Stomach (tissue), 8 donors: ENCODE measurements at regions not wholly inside any gene's neighbourhood (a gene's known extent, or its start where the extent isn't known, plus 50 kb on each side); places are given as distances from the start of the nearest gene placed in this dataset.

Source experiments
- DNase-seq, 2 donors: peaks; one replicate each; pipeline versions ENCODE4 v3.0.0 to v3.0.0-alpha.2; 2013 to 2019
- H3K27ac ChIP-seq, 5 donors: fragments of 200-600 bp in 4 of 5; sonication (generic) in 4 of 5; one replicate each; pipeline ENCODE4 v1.5.1; 2013 to 2019; ENCODE audit warnings: mild to moderate bottlenecking in 1 of 5, moderate library complexity in 1 of 5
- H3K27me3 ChIP-seq, 3 donors: fragments of 200-600 bp; sonication (generic); one replicate each; pipeline ENCODE4 v1.5.1; 2017 to 2019; ENCODE audit warnings: mixed run types in 1 of 3
- H3K36me3 ChIP-seq, 4 donors: fragments of 200-600 bp; sonication (generic); 1 replicate in 3 of 4; 2 replicates in 1 of 4; pipeline ENCODE4 v1.5.1; 2016 to 2019
- H3K4me1 ChIP-seq, 4 donors: fragments of 200-600 bp; sonication (generic); one replicate each; pipeline ENCODE4 v1.5.1; 2016 to 2019
- H3K4me3 ChIP-seq, 4 donors: fragments of 200-600 bp; sonication (generic) in 3 of 4; one replicate each; pipeline ENCODE4 v1.5.1; 2016 to 2019; ENCODE audit warnings: mild to moderate bottlenecking in 1 of 4
- H3K9me3 ChIP-seq, 4 donors: fragments of 200-600 bp; sonication (generic); one replicate each; pipeline ENCODE4 v1.5.1; 2016 to 2019
- CTCF ChIP-seq, 7 experiments: fragments of 450-650 bp in 4 of 7; fragments of 200-600 bp in 3 of 7; sonication (generic) in 3 of 7; IDR thresholded peaks; one replicate each; pipeline ENCODE4 v1.5.1; 2016 to 2019; ENCODE audit warnings: antibody characterized with exemption in 7 of 7, control low read depth in 2 of 7, mild to moderate bottlenecking in 1 of 7
- EP300 ChIP-seq: sonication (generic); formaldehyde crosslinking; IDR thresholded peaks from one replicate; pipeline ENCODE4 v1.6.1; 2017; ENCODE audit warnings: antibody characterized with exemption
- POLR2A ChIP-seq, 4 donors: fragments of 450-650 bp; IDR thresholded peaks; one replicate each; pipeline ENCODE4 v1.6.1; 2016; ENCODE audit warnings: antibody characterized with exemption in 4 of 4, control low read depth in 2 of 4, mild to moderate bottlenecking in 1 of 4, moderate library complexity in 1 of 4
- POLR2AphosphoS5 ChIP-seq, 3 donors: sonication (generic); formaldehyde crosslinking; IDR thresholded peaks; one replicate each; pipeline ENCODE4 v1.6.1; 2016; ENCODE audit warnings: antibody characterized with exemption in 3 of 3
- WGBS, 5 donors: extraction: QIAGEN DNeasy Blood & Tissue Kit in 3 of 5; methylation state at CpG; one replicate each; pipeline versions ENCODE4 v1.1.5 to v1.1.7; 2013 to 2018; 5-methylcytosine and 5-hydroxymethylcytosine counted together
- intact Hi-C: fragments of 100-400 bp; cut with DNase I; formaldehyde crosslinking; loops from one replicate; pipeline ENCODE4 v1.15.1; 2023; ENCODE audit warnings: low total_unique reads
- donor health status: healthy with polysubstance abuse.
- donor health status: Bipolar disorder and iron deficiency.
- donor health status: healthy.

DNA sequence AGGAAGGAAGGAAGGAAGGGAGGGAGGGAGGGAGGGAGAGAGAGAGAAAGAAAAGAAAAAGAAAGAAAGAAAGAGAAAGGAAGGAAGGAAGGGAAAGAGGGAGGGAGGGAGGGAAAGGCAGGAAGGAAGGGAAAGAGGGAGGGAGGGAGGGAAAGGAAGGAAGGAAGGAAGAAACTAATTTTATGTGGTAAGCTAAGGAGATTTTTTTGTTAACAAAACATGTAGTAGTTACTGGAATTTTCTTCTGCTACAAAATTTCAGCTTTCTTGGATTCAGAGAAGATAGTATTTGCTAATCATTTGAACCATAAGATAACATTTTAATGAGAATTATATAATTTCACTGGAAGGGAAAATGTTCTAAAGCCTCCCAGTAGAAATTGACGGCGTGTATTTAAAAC, 437.8 kb upstream of the DCN start:
- no peak overlapping the region for H3K27ac ChIP-seq
- H3K27me3 ChIP-seq: no peaks in the 10 kb centered on the region
- no peak overlapping the region for H3K4me3 ChIP-seq
- peaks cover 0 to under 1% (median 0%) of the 10 kb centered on the region in 4 donors for H3K9me3 ChIP-seq
- WGBS, 5 donors: 90 to 94% (median 92%) methylated on average over 2 of the region's 2 CpGs
- intact Hi-C loops: no loop called here
- H3K4me1 ChIP-seq: no peaks in the 10 kb centered on the region
- TF ChIP-seq CTCF (IDR thresholded peaks at IDR 0.05) (no peak), POLR2AphosphoS5 (IDR thresholded peaks at IDR 0.05) (no peak), EP300 (no peak), POLR2A (IDR thresholded peaks at IDR 0.05) (no peak)
- DNase-seq: no peak
- H3K36me3 ChIP-seq: no peaks in the 10 kb centered on the region

DNA sequence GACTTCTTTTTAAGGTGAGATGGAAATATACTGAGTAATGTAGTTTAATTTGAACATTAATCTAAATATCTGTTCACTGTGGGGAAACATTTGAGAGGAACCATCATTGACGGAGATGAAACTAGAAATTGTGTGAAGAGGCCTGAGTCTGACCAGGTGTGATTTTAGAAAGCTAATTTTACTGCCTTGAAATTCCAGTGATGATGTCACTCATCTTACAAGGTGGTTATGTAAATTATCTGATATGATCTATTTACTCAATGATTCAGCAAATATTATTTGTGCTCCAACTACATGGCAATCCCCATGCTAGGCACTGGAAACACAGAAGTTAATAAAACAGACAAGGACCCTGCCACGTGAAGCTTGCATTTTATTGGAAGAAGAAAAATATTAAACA, 435.7 kb upstream of the DCN start:
- H3K36me3 ChIP-seq: no peaks in the 10 kb centered on the region
- TF ChIP-seq POLR2AphosphoS5 (IDR thresholded peaks at IDR 0.05) (no peak), POLR2A (IDR thresholded peaks at IDR 0.05) (no peak), CTCF (IDR thresholded peaks at IDR 0.05) (no peak), EP300 (no peak)
- DNase-seq: no peak
- 66 to 78% (median 72%) methylated on average over 2 of the region's 2 CpGs for WGBS, 5 donors
- H3K27me3 ChIP-seq: no peaks in the 10 kb centered on the region
- H3K9me3 ChIP-seq: no peaks in the 10 kb centered on the region
- no peaks in the 10 kb centered on the region for H3K4me1 ChIP-seq
- intact Hi-C loops: no loop called here
- no peak overlapping the region for H3K4me3 ChIP-seq
- H3K27ac ChIP-seq: no peak overlapping the region

DNA sequence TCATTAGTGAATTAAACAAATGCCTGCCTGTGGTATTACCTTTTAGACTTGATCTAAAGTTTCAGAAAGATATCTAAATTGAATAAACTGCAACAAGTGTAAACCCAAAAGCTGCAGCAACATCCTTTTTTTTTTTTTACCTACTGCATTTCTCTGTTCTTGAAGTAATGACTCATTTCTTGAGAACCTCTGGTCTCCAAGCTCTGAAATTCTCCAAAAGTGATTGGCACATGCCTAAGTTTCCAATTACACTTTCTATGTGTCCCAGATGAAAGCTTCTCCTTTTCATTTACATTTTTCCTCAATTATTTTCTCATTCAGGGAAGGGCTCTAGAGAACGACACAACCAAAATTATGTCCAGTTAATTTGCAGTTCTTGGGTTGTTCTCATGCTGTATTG, 435.2 kb upstream of the DCN start:
- Histone ChIP-seq H3K36me3 (no peaks in the 10 kb centered on the region), H3K4me1 (no peaks in the 10 kb centered on the region), H3K27ac (no peak overlapping the region), H3K9me3 (no peaks in the 10 kb centered on the region), H3K4me3 (no peak overlapping the region), H3K27me3 (no peaks in the 10 kb centered on the region)
- intact Hi-C loops: no loop called here
- TF ChIP-seq CTCF (IDR thresholded peaks at IDR 0.05) (no peak), POLR2A (IDR thresholded peaks at IDR 0.05) (no peak), POLR2AphosphoS5 (IDR thresholded peaks at IDR 0.05) (no peak), EP300 (no peak)
- no peak for DNase-seq
- 90 to 95% (median 92%) methylated on average over 1 of the region's 1 CpG for WGBS, 5 donors

DNA sequence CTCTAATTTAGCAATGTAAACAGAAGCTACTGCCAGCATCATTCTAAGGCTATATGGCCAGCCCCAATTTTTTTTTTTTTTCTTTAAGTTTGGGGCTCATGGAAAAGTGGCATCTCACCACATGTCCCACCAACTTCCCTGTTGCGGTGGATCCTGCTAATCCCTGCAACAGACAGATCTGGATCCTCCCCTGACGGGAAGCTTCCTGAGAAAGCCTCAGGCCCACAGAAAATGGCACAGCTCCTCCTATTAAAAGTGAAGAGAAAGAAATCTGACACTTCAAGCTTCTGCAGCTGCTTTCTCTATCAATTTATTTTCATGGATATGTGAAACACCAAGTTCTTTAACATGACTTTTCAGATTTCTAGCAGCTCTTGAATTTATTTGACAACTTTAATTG, 433.8 kb upstream of the DCN start:
- intact Hi-C loops: no loop called here
- H3K4me3 ChIP-seq: no peak overlapping the region
- no peaks in the 10 kb centered on the region for H3K36me3 ChIP-seq
- H3K4me1 ChIP-seq: no peaks in the 10 kb centered on the region
- TF ChIP-seq EP300 (no peak), POLR2AphosphoS5 (IDR thresholded peaks at IDR 0.05) (no peak), CTCF (IDR thresholded peaks at IDR 0.05) (no peak), POLR2A (IDR thresholded peaks at IDR 0.05) (no peak)
- no peaks in the 10 kb centered on the region for H3K27me3 ChIP-seq
- 70 to 87% (median 85%) methylated on average over 2 of the region's 2 CpGs for WGBS, 5 donors
- DNase-seq: no peak
- H3K9me3 ChIP-seq: no peaks in the 10 kb centered on the region
- no peak overlapping the region for H3K27ac ChIP-seq
